Left lung (tissue), 4 donors: ENCODE measurements at regions not wholly inside any gene's neighbourhood (a gene's known extent, or its start where the extent isn't known, plus 50 kb on each side); places are given as distances from the start of the nearest gene placed in this dataset.
A peak's percentile ranks its signal among the peaks of the same experiment; 100 is the strongest.

Source experiments
- ATAC-seq: fragments of 200-7000 bp; cut with Tn5 transposase; one replicate; pipeline ENCODE4 v1.9.1; 2020; ENCODE audit warnings: moderate library complexity
- DNase-seq, 4 donors: peaks; one replicate each; pipeline ENCODE4 v3.0.0-alpha.2; 2013 to 2020
- H3K27ac ChIP-seq, 2 donors: fragments of 200-600 bp; sonication (generic) in 1 of 2; one replicate each; pipeline versions ENCODE4 v1.5.0 to v1.8.0; 2020 to 2021
- H3K27me3 ChIP-seq, 2 donors: fragments of 200-600 bp; sonication (generic) in 1 of 2; one replicate each; pipeline versions ENCODE4 v1.5.0 to v1.8.0; 2020 to 2021
- H3K36me3 ChIP-seq, 2 donors: fragments of 200-600 bp; sonication (generic) in 1 of 2; one replicate each; pipeline versions ENCODE4 v1.5.0 to v1.8.0; 2020 to 2021
- H3K4me1 ChIP-seq, 2 donors: fragments of 200-600 bp; one replicate each; pipeline ENCODE4 v1.8.0; 2021
- H3K4me3 ChIP-seq, 2 donors: fragments of 200-600 bp; sonication (generic) in 1 of 2; one replicate each; pipeline versions ENCODE4 v1.5.0 to v1.8.0; 2020 to 2021; ENCODE audit warnings: mild to moderate bottlenecking in 1 of 2
- H3K9me3 ChIP-seq, 2 donors: fragments of 200-600 bp; sonication (generic) in 1 of 2; one replicate each; pipeline versions ENCODE4 v1.5.0 to v1.8.0; 2020 to 2021
- CTCF ChIP-seq, 2 donors: fragments of 200-600 bp; sonication (generic) in 1 of 2; IDR thresholded peaks; one replicate each; pipeline versions ENCODE4 v1.5.0 to v1.8.0; 2021; ENCODE audit warnings: antibody characterized with exemption in 2 of 2
- intact Hi-C, 2 donors: fragments of 100-400 bp; cut with DNase I; formaldehyde crosslinking; loops; one replicate each; pipeline versions ENCODE4 v1.11.2 to v1.14.2; 2022
- donor health status: DM: no; HTN: yes; CAD: no.
- donor health status: DM: no; HTN: no; CAD: no.

- no peak for DNase-seq
- no peak for TF ChIP-seq CTCF (IDR thresholded peaks at IDR 0.05)
- H3K27ac ChIP-seq, result no peak overlapping the region
- no peaks in the 10 kb centered on the region for H3K36me3 ChIP-seq
- no peak for ATAC-seq
- peaks cover 0 to 20% of the 10 kb centered on the region in 2 donors for H3K4me1 ChIP-seq
- H3K9me3 ChIP-seq, result peaks cover 0 to 5% of the 10 kb centered on the region in 2 donors
- no peak overlapping the region for H3K4me3 ChIP-seq
- intact Hi-C loops, result no loop called here
- no peaks in the 10 kb centered on the region for H3K27me3 ChIP-seq
Measured at GRCh38 chr10:22767859-22768258, 53.5 kb upstream of the PIP4K2A start.

GRCh38 chr10:22766693-22767092, 52.3 kb upstream of the PIP4K2A start:
- intact Hi-C loops, result no loop called here
- TF ChIP-seq CTCF (IDR thresholded peaks at IDR 0.05), result no peak
- peaks cover 0 to 2% of the 10 kb centered on the region in 2 donors for H3K9me3 ChIP-seq
- no peaks in the 10 kb centered on the region for H3K36me3 ChIP-seq
- DNase-seq (no peak), ATAC-seq (no peak)
- no peaks in the 10 kb centered on the region for H3K27me3 ChIP-seq
- no peak overlapping the region for H3K4me3 ChIP-seq
- H3K4me1 ChIP-seq, result peaks cover 0 to 20% of the 10 kb centered on the region in 2 donors
- no peak overlapping the region for H3K27ac ChIP-seq

- peaks cover 0 to 20% of the 10 kb centered on the region in 2 donors for H3K4me1 ChIP-seq
- intact Hi-C loops, result no loop called here
- no peaks in the 10 kb centered on the region for H3K9me3 ChIP-seq
- ATAC-seq (peak; percentile 54), DNase-seq (no peak)
- no peak overlapping the region for H3K27ac ChIP-seq
- no peaks in the 10 kb centered on the region for H3K27me3 ChIP-seq
- TF ChIP-seq CTCF (IDR thresholded peaks at IDR 0.05), result no peak
- no peaks in the 10 kb centered on the region for H3K36me3 ChIP-seq
- no peak overlapping the region for H3K4me3 ChIP-seq
Measured at GRCh38 chr10:22765660-22766547, 51.5 kb upstream of the PIP4K2A start.

GRCh38 chr10:22764639-22765038, 50.3 kb upstream of the PIP4K2A start:
- Histone ChIP-seq H3K27ac (no peak overlapping the region), H3K9me3 (no peaks in the 10 kb centered on the region), H3K36me3 (no peaks in the 10 kb centered on the region), H3K4me1 (peaks cover 0 to 20% of the 10 kb centered on the region in 2 donors), H3K4me3 (no peak overlapping the region), H3K27me3 (no peaks in the 10 kb centered on the region)
- no peak for TF ChIP-seq CTCF (IDR thresholded peaks at IDR 0.05)
- DNase-seq (no peak), ATAC-seq (no peak)
- intact Hi-C loops, result no loop called here
